CD14-positive monocyte (primary cell): ENCODE measurements at regions not wholly inside any gene's neighbourhood (a gene's known extent, or its start where the extent isn't known, plus 50 kb on each side); places are given as distances from the start of the nearest gene placed in this dataset.
"Not testable (repeated sequence)": the region's sequence is repeated elsewhere in the genome, so short reads cannot be mapped to it uniquely, and the experiment has no call there.

Experiments
- DNase-seq, 3 donors: peaks; one replicate each; pipeline ENCODE4 v3.0.0-alpha.2; 2011 to 2022
- H2AFZ ChIP-seq: 2 replicates; pipeline ENCODE4 v1.6.0; 2012; ENCODE audit warnings: mild to moderate bottlenecking, low read depth, low read length, inconsistent platforms; ENCODE audit not compliant: insufficient read depth, poor library complexity, severe bottlenecking
- H3K27ac ChIP-seq, 2 donors: 1 replicate in 1 of 2; 2 replicates in 1 of 2; pipeline ENCODE4 v1.5.1; 2012 to 2013; ENCODE audit warnings: low read length in 2 of 2, control low read depth in 1 of 2, inconsistent platforms in 1 of 2, low read depth in 1 of 2, mild to moderate bottlenecking in 1 of 2
- H3K27me3 ChIP-seq, 2 donors: one replicate each; pipeline versions ENCODE4 v1.6.0 to v1.6.1; 2011 to 2013; ENCODE audit warnings: low read length in 2 of 2; ENCODE audit not compliant: control insufficient read depth in 2 of 2, insufficient read depth in 2 of 2
- H3K36me3 ChIP-seq, 2 donors: replicated peaks in 1 of 2; 1 replicate in 1 of 2; 2 replicates in 1 of 2; pipeline versions ENCODE4 v1.5.1 to v1.6.1; 2012 to 2013; ENCODE audit warnings: low read length in 2 of 2, control low read depth in 1 of 2, inconsistent platforms in 1 of 2, mild to moderate bottlenecking in 1 of 2; ENCODE audit not compliant: insufficient read depth in 2 of 2, control insufficient read depth in 1 of 2
- H3K4me1 ChIP-seq, 2 donors: 1 replicate in 1 of 2; 2 replicates in 1 of 2; pipeline versions ENCODE4 v1.5.1 to v1.6.1; 2012 to 2013; ENCODE audit warnings: low read length in 2 of 2, control low read depth in 1 of 2, inconsistent platforms in 1 of 2, mild to moderate bottlenecking in 1 of 2, moderate library complexity in 1 of 2; ENCODE audit not compliant: insufficient read depth in 2 of 2, control insufficient read depth in 1 of 2
- H3K4me2 ChIP-seq: replicated peaks from 2 replicates; pipeline ENCODE3; 2012; ENCODE audit warnings: low read length, moderate library complexity, mild to moderate bottlenecking; ENCODE audit not compliant: poor library complexity, severe bottlenecking; ENCODE audit errors: extremely low read depth
- H3K4me3 ChIP-seq, 3 experiments: fragments of 200-600 bp in 1 of 3; sonication (generic) in 1 of 3; replicated peaks in 1 of 3; 1 replicate in 2 of 3; 2 replicates in 1 of 3; pipeline ENCODE4 v1.5.1; 2011 to 2013; ENCODE audit warnings: low read length in 3 of 3, mild to moderate bottlenecking in 3 of 3, control low read depth in 2 of 3, low read depth in 2 of 3, inconsistent platforms in 1 of 3, moderate library complexity in 1 of 3
- H3K79me2 ChIP-seq: 2 replicates; pipeline ENCODE4 v1.6.0; 2012; ENCODE audit warnings: mild to moderate bottlenecking, control low read depth, inconsistent platforms, low read length, moderate library complexity; ENCODE audit not compliant: insufficient read depth
- H3K9ac ChIP-seq: 2 replicates; pipeline ENCODE4 v1.6.0; 2017; ENCODE audit warnings: low read length, mild to moderate bottlenecking; ENCODE audit not compliant: insufficient read depth, poor library complexity, severe bottlenecking
- H3K9me3 ChIP-seq, 2 donors: replicated peaks in 1 of 2; 1 replicate in 1 of 2; 2 replicates in 1 of 2; pipeline versions ENCODE4 v1.5.1 to v1.6.1; 2012 to 2013; ENCODE audit warnings: low read length in 2 of 2, control low read depth in 1 of 2; ENCODE audit not compliant: control insufficient read depth in 1 of 2, insufficient read depth in 1 of 2
- H4K20me1 ChIP-seq: 2 replicates; pipeline ENCODE4 v1.6.0; 2012; ENCODE audit warnings: mild to moderate bottlenecking, low read length, control low read depth, moderate library complexity; ENCODE audit not compliant: insufficient read depth
- H3K27ac Mint-ChIP-seq, 7 donors: one replicate each; pipeline ENCODE4 v1.8.0; 2020; ENCODE audit warnings: mild to moderate bottlenecking in 7 of 7, mixed read lengths in 7 of 7, moderate library complexity in 6 of 7, inconsistent platforms in 2 of 7
- H3K27me3 Mint-ChIP-seq, 3 donors: one replicate each; pipeline ENCODE4 v1.8.0; 2021 to 2022; ENCODE audit warnings: low read depth in 3 of 3, mild to moderate bottlenecking in 3 of 3, mixed read lengths in 3 of 3, moderate library complexity in 3 of 3, inconsistent platforms in 1 of 3
- H3K36me3 Mint-ChIP-seq, 2 donors: one replicate each; pipeline ENCODE4 v1.8.0; 2020; ENCODE audit warnings: mixed read lengths in 2 of 2, inconsistent platforms in 1 of 2, mild to moderate bottlenecking in 1 of 2
- H3K4me1 Mint-ChIP-seq: one replicate; pipeline ENCODE4 v1.8.0; 2020; ENCODE audit warnings: mild to moderate bottlenecking, mixed read lengths
- H3K4me3 Mint-ChIP-seq, 2 donors: one replicate each; pipeline ENCODE4 v1.8.0; 2020; ENCODE audit warnings: mild to moderate bottlenecking in 2 of 2, mixed read lengths in 2 of 2, moderate library complexity in 1 of 2
- H3K9me3 Mint-ChIP-seq, 7 donors: one replicate each; pipeline ENCODE4 v1.8.0; 2020 to 2022; ENCODE audit warnings: mixed read lengths in 7 of 7, mild to moderate bottlenecking in 6 of 7, moderate library complexity in 6 of 7, inconsistent platforms in 2 of 7
- WGBS: methylation state at CpG from one replicate; pipeline ENCODE4 v1.1.5; 2013; ENCODE audit warnings: missing lambda C conversion rate; ENCODE audit not compliant: insufficient coverage; 5-methylcytosine and 5-hydroxymethylcytosine counted together
- intact Hi-C, 2 donors: fragments of 100-400 bp; cut with micrococcal nuclease; formaldehyde crosslinking; loops; one replicate each; pipeline versions ENCODE4 v1.15.0 to v1.15.1; 2023
- TF ChIP-seq, protein P1 (sequence below): fragments of 200-600 bp; IDR thresholded peaks from one replicate; pipeline ENCODE4 v1.8.0; 2022; ENCODE audit warnings: antibody characterized with exemption, mild to moderate bottlenecking

DNA sequence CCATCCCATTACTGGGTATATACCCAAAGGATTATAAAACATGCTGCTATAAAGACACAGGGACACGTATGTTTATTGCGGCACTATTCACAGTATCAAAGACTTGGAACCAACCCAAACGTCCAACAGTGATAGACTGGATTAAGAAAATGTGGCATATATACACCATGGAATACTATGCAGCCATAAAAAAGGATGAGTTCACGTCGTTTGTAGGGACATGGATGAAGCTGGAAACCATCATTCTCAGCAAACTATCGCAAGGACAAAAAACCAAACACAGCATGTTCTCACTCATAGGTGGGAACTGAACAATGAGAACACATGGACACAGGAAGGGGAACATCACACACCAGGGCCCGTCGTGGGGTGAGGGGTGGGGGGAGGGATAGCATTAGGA, 106.1 kb downstream of the CHD1L start:
- DNase-seq, H4K20me1 ChIP-seq, H3K27ac ChIP-seq, H3K4me3 Mint-ChIP-seq, H3K27ac Mint-ChIP-seq, H3K27me3 ChIP-seq, H3K4me1 Mint-ChIP-seq, H3K4me1 ChIP-seq, H2AFZ ChIP-seq, H3K4me2 ChIP-seq, H3K4me3 ChIP-seq, intact Hi-C loops, H3K9me3 ChIP-seq, H3K79me2 ChIP-seq, H3K36me3 ChIP-seq, H3K9ac ChIP-seq, H3K36me3 Mint-ChIP-seq: not testable (repeated sequence)
- H3K27me3 Mint-ChIP-seq, result peaks cover 1 to 11% (median 9%) of the 10 kb centered on the region in 3 donors
- H3K9me3 Mint-ChIP-seq, result peaks cover 2 to 19% (median 8%) of the 10 kb centered on the region in 7 donors
- no CpG with 5 or more reads among the region's 8 CpGs for WGBS

DNA sequence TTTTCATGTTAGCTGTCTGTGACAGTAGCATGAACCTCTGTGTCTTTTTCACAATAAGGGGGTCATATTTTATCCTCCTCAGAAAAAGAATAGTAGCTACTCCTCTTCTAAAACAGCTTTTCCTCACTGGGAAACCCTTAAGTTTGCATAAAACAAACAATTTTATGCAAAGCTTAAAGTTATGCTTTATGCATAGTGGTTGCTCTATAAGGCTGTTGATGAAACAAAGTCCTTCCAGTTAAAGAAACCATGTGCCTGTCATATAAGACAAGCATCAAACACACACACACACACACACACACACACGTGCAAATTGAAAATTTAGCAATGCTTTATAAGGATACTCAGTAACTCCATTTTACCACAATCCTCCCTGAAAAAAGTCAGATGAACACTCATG, 107.0 kb downstream of the CHD1L start:
- TF ChIP-seq, protein P1, sequence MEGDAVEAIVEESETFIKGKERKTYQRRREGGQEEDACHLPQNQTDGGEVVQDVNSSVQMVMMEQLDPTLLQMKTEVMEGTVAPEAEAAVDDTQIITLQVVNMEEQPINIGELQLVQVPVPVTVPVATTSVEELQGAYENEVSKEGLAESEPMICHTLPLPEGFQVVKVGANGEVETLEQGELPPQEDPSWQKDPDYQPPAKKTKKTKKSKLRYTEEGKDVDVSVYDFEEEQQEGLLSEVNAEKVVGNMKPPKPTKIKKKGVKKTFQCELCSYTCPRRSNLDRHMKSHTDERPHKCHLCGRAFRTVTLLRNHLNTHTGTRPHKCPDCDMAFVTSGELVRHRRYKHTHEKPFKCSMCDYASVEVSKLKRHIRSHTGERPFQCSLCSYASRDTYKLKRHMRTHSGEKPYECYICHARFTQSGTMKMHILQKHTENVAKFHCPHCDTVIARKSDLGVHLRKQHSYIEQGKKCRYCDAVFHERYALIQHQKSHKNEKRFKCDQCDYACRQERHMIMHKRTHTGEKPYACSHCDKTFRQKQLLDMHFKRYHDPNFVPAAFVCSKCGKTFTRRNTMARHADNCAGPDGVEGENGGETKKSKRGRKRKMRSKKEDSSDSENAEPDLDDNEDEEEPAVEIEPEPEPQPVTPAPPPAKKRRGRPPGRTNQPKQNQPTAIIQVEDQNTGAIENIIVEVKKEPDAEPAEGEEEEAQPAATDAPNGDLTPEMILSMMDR, result no peak
- Histone ChIP-seq H3K9me3 (no peaks in the 10 kb centered on the region), H3K9ac (no peak overlapping the region), H3K27ac (no peak overlapping the region), H3K79me2 (no peaks in the 10 kb centered on the region), H3K4me3 (no peak overlapping the region), H2AFZ (no peak overlapping the region), H3K27me3 (peaks cover 0 to 2% of the 10 kb centered on the region in 2 donors), H4K20me1 (no peaks in the 10 kb centered on the region), H3K4me1 (no peaks in the 10 kb centered on the region), H3K4me2 (no peak overlapping the region), H3K36me3 (no peaks in the 10 kb centered on the region)
- WGBS, result 100% methylated on average over 1 of the region's 1 CpG
- intact Hi-C loops, result no loop called here
- Mint-ChIP-seq H3K27me3 (peaks cover 1 to 13% (median 9%) of the 10 kb centered on the region in 3 donors), H3K9me3 (peaks cover 2 to 14% (median 8%) of the 10 kb centered on the region in 7 donors), H3K4me1 (no peaks in the 10 kb centered on the region), H3K36me3 (no peaks in the 10 kb centered on the region), H3K4me3 (no peak overlapping the region), H3K27ac (no peak overlapping the region)
- DNase-seq, result no peak
